ENCODE measurements at regions not wholly inside any gene's neighbourhood (a gene's known extent, or its start where the extent isn't known, plus 50 kb on each side); places are given as distances from the start of the nearest gene placed in this dataset.

DNA sequence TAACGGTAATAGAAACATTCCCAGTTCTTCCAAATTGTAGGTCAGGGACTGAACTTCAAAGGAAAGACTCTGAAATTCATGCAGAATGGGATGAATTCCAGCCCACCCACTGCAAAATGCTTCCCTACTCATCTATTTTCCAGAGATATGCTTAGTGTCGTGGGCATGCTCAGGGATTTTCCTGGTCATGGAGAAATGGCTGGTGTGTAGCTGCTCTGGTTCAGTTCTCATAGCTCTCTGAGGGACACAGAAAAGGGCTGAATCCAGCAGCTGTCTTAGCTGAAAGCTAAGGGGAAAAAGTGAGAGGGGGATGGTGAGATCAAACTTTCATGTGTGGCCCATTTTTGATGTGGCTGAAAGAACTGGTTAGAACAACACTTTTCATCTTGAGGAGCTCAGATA is 72.9 kb upstream of the KRAS start:
- peak overlapping the region; percentile 90 for H3K27ac Mint-ChIP-seq
- DNase-seq (ENCODE audit: low spot score in 2 of 2, unreplicated experiment in 2 of 2): no peak
- TF ChIP-seq, protein P1, sequence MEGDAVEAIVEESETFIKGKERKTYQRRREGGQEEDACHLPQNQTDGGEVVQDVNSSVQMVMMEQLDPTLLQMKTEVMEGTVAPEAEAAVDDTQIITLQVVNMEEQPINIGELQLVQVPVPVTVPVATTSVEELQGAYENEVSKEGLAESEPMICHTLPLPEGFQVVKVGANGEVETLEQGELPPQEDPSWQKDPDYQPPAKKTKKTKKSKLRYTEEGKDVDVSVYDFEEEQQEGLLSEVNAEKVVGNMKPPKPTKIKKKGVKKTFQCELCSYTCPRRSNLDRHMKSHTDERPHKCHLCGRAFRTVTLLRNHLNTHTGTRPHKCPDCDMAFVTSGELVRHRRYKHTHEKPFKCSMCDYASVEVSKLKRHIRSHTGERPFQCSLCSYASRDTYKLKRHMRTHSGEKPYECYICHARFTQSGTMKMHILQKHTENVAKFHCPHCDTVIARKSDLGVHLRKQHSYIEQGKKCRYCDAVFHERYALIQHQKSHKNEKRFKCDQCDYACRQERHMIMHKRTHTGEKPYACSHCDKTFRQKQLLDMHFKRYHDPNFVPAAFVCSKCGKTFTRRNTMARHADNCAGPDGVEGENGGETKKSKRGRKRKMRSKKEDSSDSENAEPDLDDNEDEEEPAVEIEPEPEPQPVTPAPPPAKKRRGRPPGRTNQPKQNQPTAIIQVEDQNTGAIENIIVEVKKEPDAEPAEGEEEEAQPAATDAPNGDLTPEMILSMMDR (IDR thresholded peaks at IDR 0.05; ENCODE audit: unreplicated experiment): no peak
- no peaks in the 10 kb centered on the region for H3K9me3 Mint-ChIP-seq
- H3K27me3 Mint-ChIP-seq (ENCODE audit: low read depth): no peaks in the 10 kb centered on the region
- H3K36me3 Mint-ChIP-seq: no peaks in the 10 kb centered on the region
- peaks cover 58% of the 10 kb centered on the region for H3K4me1 Mint-ChIP-seq
- no peak overlapping the region for H3K4me3 Mint-ChIP-seq

- no peaks in the 10 kb centered on the region for H3K27me3 Mint-ChIP-seq (ENCODE audit: low read depth)
- DNase-seq (ENCODE audit: low spot score in 2 of 2, unreplicated experiment in 2 of 2): no peak
Measured at GRCh38 chr12:25322918-25323531, 72.3 kb upstream of the KRAS start.

GRCh38 chr12:25322351-25322750 is 71.6 kb upstream of the KRAS start:
- H3K4me3 Mint-ChIP-seq: no peak overlapping the region
- DNase-seq (ENCODE audit: low spot score in 2 of 2, unreplicated experiment in 2 of 2): no peak
- no peaks in the 10 kb centered on the region for H3K9me3 Mint-ChIP-seq
- no peaks in the 10 kb centered on the region for H3K36me3 Mint-ChIP-seq
- H3K4me1 Mint-ChIP-seq: peaks cover 57% of the 10 kb centered on the region
- TF ChIP-seq, protein P1 (IDR thresholded peaks at IDR 0.05; ENCODE audit: unreplicated experiment): no peak
- peak overlapping the region; percentile 75 for H3K27ac Mint-ChIP-seq
- no peaks in the 10 kb centered on the region for H3K27me3 Mint-ChIP-seq (ENCODE audit: low read depth)

More at GRCh38 chr12:25322918-25323531, 72.3 kb upstream of the KRAS start:
- H3K36me3 Mint-ChIP-seq: no peaks in the 10 kb centered on the region
- H3K27ac Mint-ChIP-seq: peak overlapping the region; percentile 90
- H3K9me3 Mint-ChIP-seq: no peaks in the 10 kb centered on the region
- H3K4me1 Mint-ChIP-seq: peaks cover 53% of the 10 kb centered on the region
- TF ChIP-seq, protein P1 (IDR thresholded peaks at IDR 0.05; ENCODE audit: unreplicated experiment): no peak
- H3K4me3 Mint-ChIP-seq: no peak overlapping the region

DNA sequence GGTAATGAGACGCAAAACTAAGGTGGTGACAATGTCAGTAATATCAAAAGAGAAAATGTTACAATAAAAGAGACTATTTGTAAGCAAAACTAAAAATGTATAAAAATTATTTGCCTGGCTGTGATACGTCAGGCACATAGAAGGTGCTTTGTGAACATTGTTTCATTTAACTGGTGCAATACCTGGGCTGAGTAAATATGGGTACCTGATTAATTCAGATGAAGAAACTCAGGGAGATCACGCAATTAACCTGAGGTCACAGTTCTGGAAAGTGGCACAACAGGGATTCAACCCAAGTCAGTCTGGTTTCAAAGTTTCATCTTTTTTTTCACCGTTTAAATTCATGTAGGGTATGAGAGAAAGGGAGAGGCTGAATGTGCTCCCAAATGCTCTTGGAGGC is 71.0 kb upstream of the KRAS start:
- TF ChIP-seq, protein P1 (IDR thresholded peaks at IDR 0.05; ENCODE audit: unreplicated experiment): no peak
- no peak for DNase-seq (ENCODE audit: low spot score in 2 of 2, unreplicated experiment in 2 of 2)
- H3K27me3 Mint-ChIP-seq (ENCODE audit: low read depth): no peaks in the 10 kb centered on the region

DNA sequence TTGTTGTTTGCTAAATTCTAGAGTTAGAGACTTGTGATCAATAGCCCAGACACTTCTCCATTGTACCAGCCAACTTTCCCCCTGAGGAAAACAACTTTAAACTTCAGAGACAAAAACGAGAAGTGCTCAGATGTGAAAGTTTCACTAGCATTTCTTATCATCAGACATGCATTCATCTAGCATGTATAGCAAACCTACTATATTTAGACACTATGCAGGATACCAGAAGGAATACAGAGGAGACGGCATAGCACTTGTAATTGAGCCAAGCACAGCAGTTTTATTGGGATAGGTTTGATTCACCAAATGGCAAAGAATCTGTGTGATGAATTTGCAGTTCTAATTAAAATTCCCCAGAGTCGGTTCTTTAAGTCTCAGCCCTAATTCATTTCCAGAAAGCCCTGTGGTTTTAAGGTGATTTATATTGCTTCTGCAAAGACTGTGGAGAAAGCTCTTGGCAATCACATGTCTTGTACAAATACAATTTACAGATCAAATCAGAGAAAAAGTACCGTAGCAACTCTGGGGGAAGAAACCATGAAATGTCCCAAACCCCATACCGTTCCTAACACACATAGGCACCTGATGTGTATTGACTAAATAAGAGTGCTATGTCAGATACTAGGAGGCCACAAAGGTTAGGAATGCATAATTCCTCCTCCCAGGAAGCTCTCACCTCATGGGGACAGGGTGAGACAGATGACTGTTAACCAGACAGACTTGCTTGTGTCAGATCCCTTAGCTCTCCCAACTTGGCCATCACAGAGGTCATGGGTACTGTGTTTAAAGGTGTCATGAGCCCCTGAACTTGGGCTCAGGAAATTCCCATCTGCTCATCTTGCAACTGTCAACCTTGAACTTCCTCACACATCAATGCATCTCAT is 69.6 kb upstream of the KRAS start:
- Mint-ChIP-seq H3K27ac (peak overlapping the region; percentile 88), H3K9me3 (peaks cover 4% of the 10 kb centered on the region), H3K36me3 (no peaks in the 10 kb centered on the region), H3K27me3 (ENCODE audit: low read depth) (no peaks in the 10 kb centered on the region), H3K4me3 (no peak overlapping the region), H3K4me1 (peaks cover 62% of the 10 kb centered on the region)
- DNase-seq (ENCODE audit: low spot score in 2 of 2, unreplicated experiment in 2 of 2): no peak
- TF ChIP-seq, protein P1 (IDR thresholded peaks at IDR 0.05; ENCODE audit: unreplicated experiment): no peak

More for the DNA sequence above, 71.0 kb upstream of the KRAS start:
- Mint-ChIP-seq H3K9me3 (no peaks in the 10 kb centered on the region), H3K27ac (peak overlapping the region; percentile 75), H3K4me3 (no peak overlapping the region), H3K36me3 (no peaks in the 10 kb centered on the region), H3K4me1 (peaks cover 60% of the 10 kb centered on the region)
